ENCODE measurements at regions not wholly inside any gene's neighbourhood (a gene's known extent, or its start where the extent isn't known, plus 50 kb on each side); places are given as distances from the start of the nearest gene placed in this dataset.

DNA sequence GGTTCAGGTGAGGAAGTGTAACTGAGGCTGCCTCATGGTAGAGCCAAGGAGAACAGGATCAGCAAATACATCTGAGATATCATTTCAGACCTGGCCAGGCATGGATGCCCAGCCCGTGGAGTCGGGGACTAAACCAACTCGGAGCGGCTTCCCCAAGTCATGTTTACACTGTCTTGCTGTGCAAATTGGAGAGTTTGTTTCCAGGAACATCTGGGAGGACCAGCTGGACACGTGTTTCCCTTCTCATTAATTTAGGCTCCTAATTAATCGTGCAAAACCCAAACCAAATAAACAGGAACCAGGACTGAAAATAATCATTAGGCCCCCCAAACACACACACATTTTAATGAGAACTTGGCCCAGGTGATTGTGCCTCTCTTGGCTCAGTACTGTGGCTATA, 70.9 kb upstream of the SALL1 start:
- no peak overlapping the region for H3K4me3 Mint-ChIP-seq (ENCODE audit: low read depth)
- TF ChIP-seq, protein P1, sequence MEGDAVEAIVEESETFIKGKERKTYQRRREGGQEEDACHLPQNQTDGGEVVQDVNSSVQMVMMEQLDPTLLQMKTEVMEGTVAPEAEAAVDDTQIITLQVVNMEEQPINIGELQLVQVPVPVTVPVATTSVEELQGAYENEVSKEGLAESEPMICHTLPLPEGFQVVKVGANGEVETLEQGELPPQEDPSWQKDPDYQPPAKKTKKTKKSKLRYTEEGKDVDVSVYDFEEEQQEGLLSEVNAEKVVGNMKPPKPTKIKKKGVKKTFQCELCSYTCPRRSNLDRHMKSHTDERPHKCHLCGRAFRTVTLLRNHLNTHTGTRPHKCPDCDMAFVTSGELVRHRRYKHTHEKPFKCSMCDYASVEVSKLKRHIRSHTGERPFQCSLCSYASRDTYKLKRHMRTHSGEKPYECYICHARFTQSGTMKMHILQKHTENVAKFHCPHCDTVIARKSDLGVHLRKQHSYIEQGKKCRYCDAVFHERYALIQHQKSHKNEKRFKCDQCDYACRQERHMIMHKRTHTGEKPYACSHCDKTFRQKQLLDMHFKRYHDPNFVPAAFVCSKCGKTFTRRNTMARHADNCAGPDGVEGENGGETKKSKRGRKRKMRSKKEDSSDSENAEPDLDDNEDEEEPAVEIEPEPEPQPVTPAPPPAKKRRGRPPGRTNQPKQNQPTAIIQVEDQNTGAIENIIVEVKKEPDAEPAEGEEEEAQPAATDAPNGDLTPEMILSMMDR (IDR thresholded peaks at IDR 0.05; ENCODE audit: unreplicated experiment), result no peak
- peaks cover 11% of the 10 kb centered on the region for H3K9me3 Mint-ChIP-seq (ENCODE audit: low read depth)
- H3K27ac Mint-ChIP-seq, result no peak overlapping the region
- peaks cover 39% of the 10 kb centered on the region for H3K27me3 Mint-ChIP-seq
- DNase-seq (ENCODE audit: low spot score, unreplicated experiment), result no peak
- H3K36me3 Mint-ChIP-seq (ENCODE audit: insufficient read depth), result no peaks in the 10 kb centered on the region
- peaks cover 1% of the 10 kb centered on the region for H3K4me1 Mint-ChIP-seq (ENCODE audit: low read depth)

DNA sequence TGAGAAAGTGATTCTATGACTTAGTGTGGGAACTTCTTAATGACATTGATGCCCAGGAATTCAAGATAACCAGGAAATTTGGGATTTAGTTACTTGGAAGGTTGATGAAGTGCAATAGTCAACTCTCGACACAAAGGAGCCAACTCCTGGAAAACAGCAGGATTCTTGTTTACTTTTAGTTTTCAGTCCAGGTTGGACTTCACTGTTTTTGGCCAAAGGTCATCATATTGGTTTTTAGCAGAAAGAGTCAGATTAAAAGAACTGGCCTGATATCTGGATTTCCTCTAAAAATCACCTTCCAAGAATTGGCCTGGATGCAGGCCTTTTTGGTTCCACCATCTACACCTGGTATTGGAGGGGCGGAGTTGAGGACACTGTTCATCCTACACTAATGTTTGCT, 60.1 kb upstream of the SALL1 start:
- Mint-ChIP-seq H3K36me3 (ENCODE audit: insufficient read depth) (peaks cover 2% of the 10 kb centered on the region), H3K4me3 (ENCODE audit: low read depth) (no peak overlapping the region), H3K4me1 (ENCODE audit: low read depth) (peaks cover 1% of the 10 kb centered on the region), H3K27ac (no peak overlapping the region), H3K27me3 (peaks cover 15% of the 10 kb centered on the region), H3K9me3 (ENCODE audit: low read depth) (peaks cover 6% of the 10 kb centered on the region)
- TF ChIP-seq, protein P1 (IDR thresholded peaks at IDR 0.05; ENCODE audit: unreplicated experiment), result no peak
- no peak for DNase-seq (ENCODE audit: low spot score, unreplicated experiment)

DNA sequence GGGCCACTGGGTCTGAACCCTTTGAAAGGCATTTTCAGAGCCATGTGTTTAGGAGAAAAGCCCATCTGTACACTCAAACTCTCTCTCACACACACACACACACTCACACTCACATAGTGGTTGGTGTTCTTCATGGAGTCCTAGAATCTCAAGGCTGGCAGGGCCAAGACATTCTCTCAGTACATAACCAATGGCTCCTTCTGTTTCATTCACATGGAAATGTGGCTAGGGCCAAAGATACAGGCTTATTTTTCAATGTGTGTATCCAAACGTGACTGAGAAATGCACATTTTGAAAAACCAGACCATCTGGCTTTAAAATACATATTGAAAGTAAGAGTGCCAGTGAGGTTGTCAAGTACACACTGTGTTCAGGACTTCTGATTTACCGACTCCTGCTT, 59.0 kb upstream of the SALL1 start:
- peaks cover 2% of the 10 kb centered on the region for H3K36me3 Mint-ChIP-seq (ENCODE audit: insufficient read depth)
- TF ChIP-seq, protein P1 (IDR thresholded peaks at IDR 0.05; ENCODE audit: unreplicated experiment), result no peak
- H3K27ac Mint-ChIP-seq, result no peak overlapping the region
- no peak overlapping the region for H3K4me3 Mint-ChIP-seq (ENCODE audit: low read depth)
- peaks cover 6% of the 10 kb centered on the region for H3K9me3 Mint-ChIP-seq (ENCODE audit: low read depth)
- H3K4me1 Mint-ChIP-seq (ENCODE audit: low read depth), result peaks cover 1% of the 10 kb centered on the region
- DNase-seq (ENCODE audit: low spot score, unreplicated experiment), result no peak
- H3K27me3 Mint-ChIP-seq, result peaks cover 14% of the 10 kb centered on the region

DNA sequence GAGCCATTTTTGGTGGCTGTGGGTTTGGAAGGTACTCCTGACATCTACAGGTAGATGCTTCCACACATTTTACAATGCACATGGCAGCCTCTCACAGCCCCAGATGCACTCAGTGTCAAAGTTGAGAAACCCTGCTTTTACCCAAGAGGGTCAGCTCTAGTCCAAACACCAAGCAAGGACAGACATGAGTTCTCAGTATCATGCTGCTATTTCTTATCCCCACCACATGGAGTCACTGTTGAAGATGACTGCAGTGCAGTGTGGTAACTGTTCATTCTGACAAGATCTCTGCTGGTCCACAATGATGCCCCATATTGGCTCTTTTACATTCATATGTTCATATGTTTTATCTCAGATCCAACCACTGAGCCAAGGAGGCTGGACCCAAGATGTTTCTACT, 50.5 kb upstream of the SALL1 start:
- Mint-ChIP-seq H3K27ac (no peak overlapping the region), H3K9me3 (ENCODE audit: low read depth) (peaks cover 6% of the 10 kb centered on the region), H3K27me3 (peaks cover 38% of the 10 kb centered on the region), H3K4me1 (ENCODE audit: low read depth) (peaks cover 7% of the 10 kb centered on the region), H3K36me3 (ENCODE audit: insufficient read depth) (no peaks in the 10 kb centered on the region), H3K4me3 (ENCODE audit: low read depth) (no peak overlapping the region)
- TF ChIP-seq, protein P1 (IDR thresholded peaks at IDR 0.05; ENCODE audit: unreplicated experiment), result no peak
- no peak for DNase-seq (ENCODE audit: low spot score, unreplicated experiment)
